Spleen (tissue), 11 donors: ENCODE measurements at regions not wholly inside any gene's neighbourhood (a gene's known extent, or its start where the extent isn't known, plus 50 kb on each side); places are given as distances from the start of the nearest gene placed in this dataset.

ENCODE experiments used
- DNase-seq: peaks from one replicate; pipeline ENCODE4 v3.0.0-alpha.2; 2020
- H3K27ac ChIP-seq, 8 donors: fragments of 200-600 bp; sonication (generic) in 7 of 8; 1 replicate in 4 of 8; 2 replicates in 4 of 8; pipeline versions ENCODE4 v1.5.0 to v1.8.0; 2016 to 2021; ENCODE audit warnings: inconsistent platforms in 4 of 8, mild to moderate bottlenecking in 4 of 8, moderate library complexity in 1 of 8
- H3K27me3 ChIP-seq, 7 donors: fragments of 200-600 bp; sonication (generic) in 6 of 7; replicated peaks in 1 of 7; 1 replicate in 4 of 7; 2 replicates in 3 of 7; pipeline versions ENCODE4 v1.5.0 to v1.8.0; 2016 to 2021; ENCODE audit warnings: inconsistent platforms in 3 of 7, mild to moderate bottlenecking in 1 of 7
- H3K36me3 ChIP-seq, 6 donors: fragments of 200-600 bp; sonication (generic) in 5 of 6; 1 replicate in 4 of 6; 2 replicates in 2 of 6; pipeline versions ENCODE4 v1.5.0 to v1.8.0; 2016 to 2021; ENCODE audit warnings: inconsistent platforms in 2 of 6
- H3K4me1 ChIP-seq, 6 donors: fragments of 200-600 bp; sonication (generic) in 5 of 6; 1 replicate in 3 of 6; 2 replicates in 3 of 6; pipeline versions ENCODE4 v1.5.0 to v1.8.0; 2016 to 2021; ENCODE audit warnings: inconsistent platforms in 3 of 6
- H3K4me3 ChIP-seq, 8 donors: fragments of 200-600 bp; sonication (generic) in 7 of 8; 1 replicate in 4 of 8; 2 replicates in 4 of 8; pipeline versions ENCODE4 v1.5.0 to v1.8.0; 2016 to 2021; ENCODE audit warnings: inconsistent platforms in 4 of 8, mild to moderate bottlenecking in 4 of 8, moderate library complexity in 2 of 8
- H3K9me3 ChIP-seq, 8 donors: fragments of 200-600 bp; sonication (generic) in 7 of 8; 1 replicate in 4 of 8; 2 replicates in 4 of 8; pipeline versions ENCODE4 v1.5.0 to v1.8.0; 2016 to 2021; ENCODE audit warnings: inconsistent platforms in 4 of 8
- CTCF ChIP-seq, 11 experiments: fragments of 200-600 bp in 7 of 11; fragments of 450-650 bp in 4 of 11; sonication (generic) in 4 of 11; IDR thresholded peaks in 8 of 11; conservative IDR thresholded peaks in 3 of 11; 1 replicate in 7 of 11; 2 replicates in 4 of 11; pipeline versions ENCODE4 v1.4.0 to v1.8.0; 2016 to 2021; ENCODE audit warnings: antibody characterized with exemption in 11 of 11, inconsistent platforms in 4 of 11, mild to moderate bottlenecking in 1 of 11
- POLR2A ChIP-seq, 3 donors: fragments of 450-650 bp; IDR thresholded peaks; one replicate each; pipeline ENCODE4 v1.5.1; 2017; ENCODE audit warnings: antibody characterized with exemption in 3 of 3, mild to moderate bottlenecking in 1 of 3
- POLR2AphosphoS5 ChIP-seq, 3 donors: sonication (generic); formaldehyde crosslinking; IDR thresholded peaks; one replicate each; pipeline ENCODE4 v1.5.1; 2017; ENCODE audit warnings: antibody characterized with exemption in 3 of 3
- WGBS, 5 donors: extraction: QIAGEN DNeasy Blood & Tissue Kit in 3 of 5; methylation state at CpG; one replicate each; pipeline versions ENCODE4 v1.1.5 to v1.1.7; 2013 to 2018; 5-methylcytosine and 5-hydroxymethylcytosine counted together
- intact Hi-C: fragments of 100-400 bp; cut with DNase I; formaldehyde crosslinking; loops from one replicate; pipeline ENCODE4 v1.15.0; 2023; ENCODE audit warnings: low total_unique reads
- donor health status: healthy with polysubstance abuse.
- donor health status: DM: no; HTN: no; CAD: no; lungs with moderate emphysema.
- donor health status: DM: no; HTN: no; CAD: no.
- donor health status: Bipolar disorder and iron deficiency.
- donor health status: healthy.
- donor health status: DM: no; HTN: no; CAD: no.
- donor health status: DM: yes; HTN: yes; CAD: no.

GRCh38 chr16:65316808-65317207 lies 194.9 kb upstream of the CDH11 start:
- H3K36me3 ChIP-seq, result no peaks in the 10 kb centered on the region
- peaks cover 0 to 4% (median 0%) of the 10 kb centered on the region in 8 donors for H3K9me3 ChIP-seq
- intact Hi-C loops, result no loop called here
- WGBS, 5 donors, result 68 to 88% (median 84%) methylated on average over 3 of the region's 3 CpGs
- peaks cover 0 to 5% (median 0%) of the 10 kb centered on the region in 6 donors for H3K4me1 ChIP-seq
- H3K27ac ChIP-seq, result peak overlapping the region in 7 of 8 donors; percentile 16 to 75 (median 52)
- no peak for DNase-seq
- no peak overlapping the region for H3K4me3 ChIP-seq
- H3K27me3 ChIP-seq, result no peaks in the 10 kb centered on the region
- TF ChIP-seq POLR2AphosphoS5 (IDR thresholded peaks at IDR 0.05), result no peak

- H3K4me1 ChIP-seq, result peaks cover 0 to 5% (median 0%) of the 10 kb centered on the region in 6 donors
- 64 to 80% (median 72%) methylated on average over 7 of the region's 7 CpGs for WGBS, 5 donors
- no peaks in the 10 kb centered on the region for H3K36me3 ChIP-seq
- TF ChIP-seq POLR2AphosphoS5 (IDR thresholded peaks at IDR 0.05) (no peak), CTCF (IDR thresholded peaks at IDR 0.05 in 8 of 11, conservative IDR thresholded peaks at IDR 0.05 in 3 of 11) (no peak), POLR2A (IDR thresholded peaks at IDR 0.05) (no peak)
- H3K9me3 ChIP-seq, result peaks cover 0 to 4% (median 0%) of the 10 kb centered on the region in 8 donors
- no peak for DNase-seq
- no peak overlapping the region for H3K4me3 ChIP-seq
- H3K27me3 ChIP-seq, result no peaks in the 10 kb centered on the region
- peak overlapping the region in 3 of 8 donors; percentile 29 to 72 (median 34) for H3K27ac ChIP-seq
- intact Hi-C loops, result no loop called here
Measured at GRCh38 chr16:65315081-65315780, 193.4 kb upstream of the CDH11 start.

- peaks cover 0 to 5% (median 0%) of the 10 kb centered on the region in 6 donors for H3K4me1 ChIP-seq
- H3K4me3 ChIP-seq, result no peak overlapping the region
- H3K9me3 ChIP-seq, result peaks cover 0 to 4% (median 0%) of the 10 kb centered on the region in 8 donors
- peak overlapping the region in 1 of 8 donors; percentile 34 for H3K27ac ChIP-seq
- TF ChIP-seq POLR2AphosphoS5 (IDR thresholded peaks at IDR 0.05) (no peak), CTCF (IDR thresholded peaks at IDR 0.05 in 8 of 11, conservative IDR thresholded peaks at IDR 0.05 in 3 of 11) (no peak), POLR2A (IDR thresholded peaks at IDR 0.05) (no peak)
- intact Hi-C loops, result no loop called here
- DNase-seq, result no peak
- no peaks in the 10 kb centered on the region for H3K36me3 ChIP-seq
- H3K27me3 ChIP-seq, result no peaks in the 10 kb centered on the region
- WGBS, 5 donors, result 67 to 79% (median 75%) methylated on average over 2 of the region's 2 CpGs
Measured at GRCh38 chr16:65314627-65315008, 192.8 kb upstream of the CDH11 start.

GRCh38 chr16:65313936-65314626 lies 192.2 kb upstream of the CDH11 start:
- H3K4me1 ChIP-seq, result peaks cover 0 to 5% (median 0%) of the 10 kb centered on the region in 6 donors
- H3K27me3 ChIP-seq, result no peaks in the 10 kb centered on the region
- no peak for DNase-seq
- H3K9me3 ChIP-seq, result peaks cover 0 to 4% (median 0%) of the 10 kb centered on the region in 8 donors
- H3K4me3 ChIP-seq, result no peak overlapping the region
- no peak overlapping the region for H3K27ac ChIP-seq
- 80 to 92% (median 89%) methylated on average over 5 of the region's 5 CpGs for WGBS, 5 donors
- H3K36me3 ChIP-seq, result no peaks in the 10 kb centered on the region
- intact Hi-C loops, result no loop called here
- TF ChIP-seq CTCF (IDR thresholded peaks at IDR 0.05 in 8 of 11, conservative IDR thresholded peaks at IDR 0.05 in 3 of 11), result no peak
- TF ChIP-seq POLR2AphosphoS5 (IDR thresholded peaks at IDR 0.05), result no peak
- no peak for TF ChIP-seq POLR2A (IDR thresholded peaks at IDR 0.05)
